H1 (cell line): ENCODE measurements at regions not wholly inside any gene's neighbourhood (a gene's known extent, or its start where the extent isn't known, plus 50 kb on each side); places are given as distances from the start of the nearest gene placed in this dataset.

Experiments
- EP300 ChIP-seq, 2 experiments: IDR thresholded peaks; 1 replicate in 1 of 2; 2 replicates in 1 of 2; pipeline ENCODE4 v1.6.1; 2011 to 2012; ENCODE audit warnings: low read depth in 2 of 2, low read length in 2 of 2, mild to moderate bottlenecking in 2 of 2, borderline replicate concordance in 1 of 2, inconsistent platforms in 1 of 2, moderate library complexity in 1 of 2
- GABPA ChIP-seq: IDR thresholded peaks from 2 replicates; pipeline ENCODE4 v1.6.1; 2011; ENCODE audit warnings: mild to moderate bottlenecking, low read length, moderate library complexity, borderline replicate concordance; ENCODE audit not compliant: insufficient read depth
- JUND ChIP-seq: IDR thresholded peaks from 2 replicates; pipeline ENCODE4 v1.6.1; 2011; ENCODE audit warnings: mild to moderate bottlenecking, improper control_type of control experiment, low read length
- MAFK ChIP-seq: IDR thresholded peaks from 2 replicates; pipeline ENCODE4 v1.6.1; 2012; ENCODE audit warnings: low read depth, mild to moderate bottlenecking, improper control_type of control experiment, low read length
- NANOG ChIP-seq: IDR thresholded peaks from 2 replicates; pipeline ENCODE4 v1.6.1; 2011; ENCODE audit warnings: low read length, low read depth, mild to moderate bottlenecking, inconsistent platforms; ENCODE audit not compliant: insufficient read depth, poor library complexity, severe bottlenecking
- POLR2A ChIP-seq, 2 experiments: IDR thresholded peaks; 1 replicate in 1 of 2; 2 replicates in 1 of 2; pipeline ENCODE4 v1.6.1; 2011; ENCODE audit warnings: low read depth in 2 of 2, low read length in 2 of 2, mild to moderate bottlenecking in 2 of 2; ENCODE audit errors: control extremely low read depth in 1 of 2
- SP4 ChIP-seq: IDR thresholded peaks from 2 replicates; pipeline ENCODE4 v1.6.1; 2012; ENCODE audit warnings: low read length, inconsistent platforms
- SRF ChIP-seq: IDR thresholded peaks from 2 replicates; pipeline ENCODE4 v1.6.1; 2011; ENCODE audit warnings: mild to moderate bottlenecking, low read depth, low read length, moderate library complexity
- TBP ChIP-seq: IDR thresholded peaks from 2 replicates; pipeline ENCODE4 v1.6.1; 2011; ENCODE audit warnings: low read depth, low read length, improper control_type of control experiment
- TCF12 ChIP-seq: IDR thresholded peaks from 2 replicates; pipeline ENCODE4 v1.6.1; 2011; ENCODE audit warnings: low read depth, mild to moderate bottlenecking, low read length
- TEAD4 ChIP-seq: IDR thresholded peaks from 2 replicates; pipeline ENCODE4 v1.6.1; 2012; ENCODE audit warnings: low read depth, low read length, inconsistent platforms, mixed read lengths
- ZNF274 ChIP-seq: IDR thresholded peaks from 2 replicates; pipeline ENCODE4 v1.7.0; 2012; ENCODE audit warnings: low read length, borderline replicate concordance; ENCODE audit errors: extremely low read depth
- TF ChIP-seq, protein P1 (sequence below), 3 experiments: IDR thresholded peaks; 1 replicate in 2 of 3; 2 replicates in 1 of 3; pipeline versions ENCODE4 v1.5.1 to v1.6.1; 2011; ENCODE audit warnings: low read length in 3 of 3, mild to moderate bottlenecking in 3 of 3, inconsistent platforms in 2 of 3, low read depth in 1 of 3, moderate library complexity in 1 of 3; ENCODE audit not compliant: insufficient read depth in 1 of 3; ENCODE audit errors: control extremely low read depth in 1 of 3

DNA sequence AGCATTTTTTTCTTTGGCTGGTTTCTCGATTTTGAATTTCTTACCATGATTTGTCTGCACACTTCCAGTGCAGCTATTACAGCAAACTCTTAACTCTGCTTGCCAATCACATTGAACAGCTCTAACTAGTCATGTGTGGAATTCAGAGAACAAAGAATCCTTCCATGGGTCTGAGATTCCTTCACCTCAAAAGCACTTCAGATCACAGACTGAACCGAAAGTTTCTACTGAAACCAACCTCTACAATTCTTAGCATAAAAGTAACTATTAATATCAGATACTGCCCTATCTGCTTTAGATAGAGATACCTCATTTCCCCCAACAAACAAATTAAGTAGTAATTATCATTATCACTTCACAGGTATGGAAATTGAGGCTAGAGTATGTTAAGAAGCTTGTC lies 56.5 kb upstream of the SP4 start:
- TF ChIP-seq, protein P1, sequence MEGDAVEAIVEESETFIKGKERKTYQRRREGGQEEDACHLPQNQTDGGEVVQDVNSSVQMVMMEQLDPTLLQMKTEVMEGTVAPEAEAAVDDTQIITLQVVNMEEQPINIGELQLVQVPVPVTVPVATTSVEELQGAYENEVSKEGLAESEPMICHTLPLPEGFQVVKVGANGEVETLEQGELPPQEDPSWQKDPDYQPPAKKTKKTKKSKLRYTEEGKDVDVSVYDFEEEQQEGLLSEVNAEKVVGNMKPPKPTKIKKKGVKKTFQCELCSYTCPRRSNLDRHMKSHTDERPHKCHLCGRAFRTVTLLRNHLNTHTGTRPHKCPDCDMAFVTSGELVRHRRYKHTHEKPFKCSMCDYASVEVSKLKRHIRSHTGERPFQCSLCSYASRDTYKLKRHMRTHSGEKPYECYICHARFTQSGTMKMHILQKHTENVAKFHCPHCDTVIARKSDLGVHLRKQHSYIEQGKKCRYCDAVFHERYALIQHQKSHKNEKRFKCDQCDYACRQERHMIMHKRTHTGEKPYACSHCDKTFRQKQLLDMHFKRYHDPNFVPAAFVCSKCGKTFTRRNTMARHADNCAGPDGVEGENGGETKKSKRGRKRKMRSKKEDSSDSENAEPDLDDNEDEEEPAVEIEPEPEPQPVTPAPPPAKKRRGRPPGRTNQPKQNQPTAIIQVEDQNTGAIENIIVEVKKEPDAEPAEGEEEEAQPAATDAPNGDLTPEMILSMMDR (IDR thresholded peaks at IDR 0.05; ENCODE audit: control extremely low read depth in 1 of 3, insufficient read depth in 1 of 3, low read depth in 1 of 3, low read length in 3 of 3): no peak
- TF ChIP-seq POLR2A (IDR thresholded peaks at IDR 0.05; ENCODE audit: control extremely low read depth in 1 of 2, low read depth in 2 of 2, low read length in 2 of 2) (no peak), EP300 (IDR thresholded peaks at IDR 0.05; ENCODE audit: borderline replicate concordance in 1 of 2, low read depth in 2 of 2, low read length in 2 of 2) (no peak), SP4 (no peak), MAFK (no peak), TCF12 (no peak), SRF (no peak), JUND (no peak), NANOG (no peak), ZNF274 (no peak), TBP (no peak), GABPA (no peak), TEAD4 (no peak)
